OCI-LY7 (cell line): ENCODE measurements at regions not wholly inside any gene's neighbourhood (a gene's known extent, or its start where the extent isn't known, plus 50 kb on each side); places are given as distances from the start of the nearest gene placed in this dataset.

Experiments
- EZH2phosphoT487 ChIP-seq: fragments of 200-600 bp; sonication (generic); IDR thresholded peaks from 2 replicates; pipeline ENCODE4 v1.6.1; 2018; ENCODE audit warnings: low read depth, borderline replicate concordance, mild to moderate bottlenecking, mixed run types, antibody characterized with exemption, low read length, moderate library complexity, mixed read lengths
- TF ChIP-seq, protein P1 (sequence below): fragments of 200-600 bp; sonication (generic); conservative IDR thresholded peaks from 2 replicates; pipeline ENCODE4 v1.5.1; 2014; ENCODE audit warnings: mild to moderate bottlenecking, antibody characterized with exemption, low read length, moderate library complexity, mixed read lengths

DNA sequence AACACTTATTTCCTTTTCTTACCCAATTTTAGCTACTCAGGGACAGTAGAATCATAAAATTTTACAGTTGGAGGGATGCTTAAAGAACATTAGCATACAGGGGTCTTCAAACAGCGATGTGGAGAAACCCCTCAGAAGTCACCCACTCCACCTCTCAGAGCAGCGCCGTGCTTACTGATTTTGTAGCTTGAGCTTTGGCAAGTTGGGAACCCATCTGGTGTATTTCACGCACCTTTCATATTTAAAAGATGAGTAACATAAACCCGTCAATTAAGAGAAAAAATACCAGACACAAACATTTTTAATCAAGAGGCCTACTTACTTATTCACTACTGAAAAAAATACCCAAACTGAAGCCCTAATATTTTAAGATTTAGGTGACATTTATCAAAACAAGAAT, 80.9 kb downstream of the ADAMTS15 start:
- TF ChIP-seq, protein P1, sequence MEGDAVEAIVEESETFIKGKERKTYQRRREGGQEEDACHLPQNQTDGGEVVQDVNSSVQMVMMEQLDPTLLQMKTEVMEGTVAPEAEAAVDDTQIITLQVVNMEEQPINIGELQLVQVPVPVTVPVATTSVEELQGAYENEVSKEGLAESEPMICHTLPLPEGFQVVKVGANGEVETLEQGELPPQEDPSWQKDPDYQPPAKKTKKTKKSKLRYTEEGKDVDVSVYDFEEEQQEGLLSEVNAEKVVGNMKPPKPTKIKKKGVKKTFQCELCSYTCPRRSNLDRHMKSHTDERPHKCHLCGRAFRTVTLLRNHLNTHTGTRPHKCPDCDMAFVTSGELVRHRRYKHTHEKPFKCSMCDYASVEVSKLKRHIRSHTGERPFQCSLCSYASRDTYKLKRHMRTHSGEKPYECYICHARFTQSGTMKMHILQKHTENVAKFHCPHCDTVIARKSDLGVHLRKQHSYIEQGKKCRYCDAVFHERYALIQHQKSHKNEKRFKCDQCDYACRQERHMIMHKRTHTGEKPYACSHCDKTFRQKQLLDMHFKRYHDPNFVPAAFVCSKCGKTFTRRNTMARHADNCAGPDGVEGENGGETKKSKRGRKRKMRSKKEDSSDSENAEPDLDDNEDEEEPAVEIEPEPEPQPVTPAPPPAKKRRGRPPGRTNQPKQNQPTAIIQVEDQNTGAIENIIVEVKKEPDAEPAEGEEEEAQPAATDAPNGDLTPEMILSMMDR, result no peak
- no peak for TF ChIP-seq EZH2phosphoT487
